ENCODE measurements at regions not wholly inside any gene's neighbourhood (a gene's known extent, or its start where the extent isn't known, plus 50 kb on each side); places are given as distances from the start of the nearest gene placed in this dataset.
"Not testable (repeated sequence)": the region's sequence is repeated elsewhere in the genome, so short reads cannot be mapped to it uniquely, and the experiment has no call there.

GRCh38 chr16:65388592-65388991, 266.7 kb upstream of the CDH11 start:
- DNase-seq = no peak

GRCh38 chr16:65386672-65387071, 264.8 kb upstream of the CDH11 start:
- DNase-seq = no peak

GRCh38 chr16:65384441-65384840, 262.6 kb upstream of the CDH11 start:
- no peak for DNase-seq

GRCh38 chr16:65377195-65377594, 255.3 kb upstream of the CDH11 start:
- no peak for DNase-seq

GRCh38 chr16:65376601-65377000, 254.7 kb upstream of the CDH11 start:
- no peak for DNase-seq

- DNase-seq = no peak
These were observed 253.8 kb upstream of the CDH11 start for GRCh38 chr16:65375651-65376050.

- no peak for DNase-seq
These were observed 251.2 kb upstream of the CDH11 start for GRCh38 chr16:65373097-65373496.

GRCh38 chr16:65372171-65372570, 250.3 kb upstream of the CDH11 start:
- no peak for DNase-seq

GRCh38 chr16:65365732-65366715, 244.2 kb upstream of the CDH11 start:
- DNase-seq = no peak

GRCh38 chr16:65356721-65357120, 234.9 kb upstream of the CDH11 start:
- not testable (repeated sequence) for DNase-seq

GRCh38 chr16:65355706-65356105, 233.8 kb upstream of the CDH11 start:
- no peak for DNase-seq

GRCh38 chr16:65353183-65353582, 231.3 kb upstream of the CDH11 start:
- DNase-seq = no peak

GRCh38 chr16:65349626-65350025, 227.8 kb upstream of the CDH11 start:
- DNase-seq = no peak

- no peak for DNase-seq
These were observed 221.7 kb upstream of the CDH11 start for GRCh38 chr16:65343556-65343955.

GRCh38 chr16:65342231-65342866, 220.5 kb upstream of the CDH11 start:
- no peak for DNase-seq

GRCh38 chr16:65339062-65339461, 217.2 kb upstream of the CDH11 start:
- DNase-seq = no peak

- DNase-seq = no peak
These were observed 214.3 kb upstream of the CDH11 start for GRCh38 chr16:65336160-65336559.

- DNase-seq = no peak
These were observed 212.2 kb upstream of the CDH11 start for GRCh38 chr16:65334081-65334480.

- no peak for DNase-seq
These were observed 211.4 kb upstream of the CDH11 start for GRCh38 chr16:65333283-65333682.

- DNase-seq = no peak
These were observed 205.5 kb upstream of the CDH11 start for GRCh38 chr16:65327346-65327745.

GRCh38 chr16:65323655-65324237, 201.9 kb upstream of the CDH11 start:
- DNase-seq = no peak

GRCh38 chr16:65319621-65320231, 197.9 kb upstream of the CDH11 start:
- no peak for DNase-seq

GRCh38 chr16:65318590-65319257, 196.9 kb upstream of the CDH11 start:
- no peak for DNase-seq
